Stimulated activated CD4-positive, alpha-beta T cell treated with anti-CD3 and anti-CD28 coated beads, Interleukin-4, amount 100 ng/mL, for 24 hours (primary cell): ENCODE measurements at regions not wholly inside any gene's neighbourhood (a gene's known extent, or its start where the extent isn't known, plus 50 kb on each side); places are given as distances from the start of the nearest gene placed in this dataset.

Experiments
- DNase-seq: peaks from one replicate; pipeline ENCODE4 v3.0.0-alpha.2; 2020

DNA sequence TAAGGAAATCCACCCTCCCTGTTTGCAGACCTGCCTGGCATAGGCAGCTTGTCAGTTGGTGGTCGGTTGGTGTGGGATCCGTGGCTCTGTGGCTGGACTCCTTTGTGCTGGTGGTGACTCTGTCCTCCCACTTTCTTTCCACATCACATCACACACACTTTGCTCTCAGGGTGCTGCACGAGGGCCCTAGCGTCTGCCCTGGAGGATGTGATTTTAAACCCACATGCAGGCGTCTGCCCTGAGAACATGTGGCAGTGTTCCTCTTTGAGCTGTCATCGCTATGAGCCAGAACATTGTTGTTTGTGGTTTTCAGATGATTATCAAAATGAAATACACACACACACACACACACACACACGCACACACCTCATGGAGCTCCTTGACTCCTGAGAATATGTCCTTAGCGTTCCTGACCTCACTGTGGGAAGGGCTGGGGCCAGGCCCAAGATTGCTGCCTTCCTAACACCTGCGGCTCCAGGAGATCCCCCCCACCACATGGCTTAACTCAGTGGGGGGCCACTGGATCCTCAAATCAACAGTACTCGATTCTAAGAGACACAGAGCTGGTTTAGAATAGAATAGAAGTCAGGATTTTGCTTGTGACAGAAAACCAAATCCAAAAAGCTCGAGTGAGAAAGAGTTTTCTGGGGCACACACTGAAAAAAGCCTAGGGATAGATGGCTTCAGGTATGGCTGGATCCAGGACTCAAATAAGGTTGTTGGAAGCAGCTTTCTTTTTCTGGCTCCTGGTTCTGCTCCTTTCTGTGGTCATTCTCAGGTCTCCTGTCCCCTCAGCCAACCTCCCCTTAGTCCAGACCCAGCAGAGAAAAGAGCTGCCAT lies 54.8 kb downstream of the RTP5 start:
- no peak for DNase-seq

DNA sequence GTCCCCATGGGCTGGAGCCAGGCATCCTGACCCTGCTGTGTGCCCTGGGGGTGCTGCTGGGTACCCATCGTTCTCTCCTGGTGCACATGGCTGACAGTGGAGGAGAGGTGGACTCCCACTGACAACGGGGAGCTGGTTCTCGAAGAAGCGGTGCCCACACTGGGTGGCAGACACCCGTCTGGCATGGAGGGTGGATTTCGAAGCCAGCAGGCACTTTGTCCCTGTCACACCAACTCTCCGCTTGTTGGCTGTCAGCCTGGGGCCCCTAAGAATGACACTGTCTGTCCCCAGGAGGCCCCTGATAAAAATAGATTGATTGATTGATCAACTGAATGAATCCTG lies 55.4 kb downstream of the RTP5 start:
- no peak for DNase-seq

- no peak for DNase-seq
Measured at GRCh38 chr2:241925277-241925676, 55.7 kb downstream of the RTP5 start.

DNA sequence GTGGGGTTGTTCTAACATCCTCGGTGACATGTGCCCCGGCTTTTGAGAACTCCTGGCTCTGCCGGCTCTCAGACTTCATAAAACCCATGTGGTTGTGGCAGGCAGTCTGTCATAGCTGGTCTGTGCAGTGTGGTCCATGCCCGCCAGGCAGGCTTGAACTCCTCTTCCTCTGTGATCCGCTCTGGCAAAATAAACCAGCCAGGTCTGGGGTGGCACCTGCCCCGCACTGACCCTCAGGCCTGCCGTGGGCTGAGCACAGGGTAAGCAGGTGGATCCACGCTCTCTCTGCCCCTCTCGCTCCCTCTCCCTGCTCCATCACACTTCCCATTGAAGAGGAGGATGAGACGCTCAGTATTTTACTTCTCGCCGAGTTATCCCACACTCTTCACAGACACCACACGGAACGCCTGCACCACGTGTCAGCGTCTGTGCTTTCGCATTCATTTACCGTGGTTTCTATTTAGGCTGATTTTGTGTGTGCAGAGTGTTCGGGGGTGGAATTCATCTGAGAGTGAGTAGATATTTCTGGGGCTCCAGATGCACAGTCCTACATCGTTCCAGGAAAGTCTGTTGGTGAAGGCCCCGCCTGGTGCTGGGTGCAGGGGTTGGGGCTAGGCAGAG lies 56.4 kb downstream of the RTP5 start:
- DNase-seq: no peak

DNA sequence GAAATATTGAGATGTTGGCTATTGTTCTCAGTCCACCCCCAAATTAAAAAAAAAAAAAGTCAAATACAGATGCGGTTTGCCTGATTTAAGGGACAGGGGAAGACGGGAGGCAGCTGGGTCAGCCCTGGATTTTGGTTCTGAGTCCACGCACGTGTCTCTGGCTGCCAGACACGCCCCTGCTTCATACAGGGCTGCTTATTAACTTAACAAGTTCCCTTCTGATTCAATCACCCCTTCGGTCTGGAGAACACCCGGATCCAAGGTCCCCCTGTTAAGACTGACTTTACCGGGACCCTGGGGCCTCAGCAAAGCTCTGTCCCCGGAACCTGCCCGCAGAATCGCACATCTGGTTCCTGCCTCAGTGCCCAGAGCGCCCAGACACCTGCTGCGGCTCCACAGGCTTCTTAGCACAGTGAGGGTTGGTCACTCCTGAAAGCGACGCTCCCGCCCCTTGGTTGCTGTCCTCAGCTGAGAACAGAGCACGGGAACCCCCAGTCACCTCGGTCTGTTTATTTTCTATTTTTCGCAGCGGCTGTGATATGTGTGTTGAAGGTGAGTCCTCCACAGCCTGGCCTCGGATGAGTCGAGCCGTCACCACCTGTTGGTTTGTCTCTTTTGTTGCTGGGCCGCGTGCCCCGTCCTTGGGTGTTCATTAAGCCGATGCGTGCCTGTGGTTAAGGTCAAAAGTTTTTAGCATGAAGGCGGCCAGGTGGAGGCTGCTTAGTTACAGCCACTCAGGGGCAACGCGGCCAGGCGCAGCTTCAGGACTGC lies 57.2 kb downstream of the RTP5 start:
- DNase-seq: no peak

- no peak for DNase-seq
Measured at GRCh38 chr2:241929551-241930490, 60.3 kb downstream of the RTP5 start.

DNA sequence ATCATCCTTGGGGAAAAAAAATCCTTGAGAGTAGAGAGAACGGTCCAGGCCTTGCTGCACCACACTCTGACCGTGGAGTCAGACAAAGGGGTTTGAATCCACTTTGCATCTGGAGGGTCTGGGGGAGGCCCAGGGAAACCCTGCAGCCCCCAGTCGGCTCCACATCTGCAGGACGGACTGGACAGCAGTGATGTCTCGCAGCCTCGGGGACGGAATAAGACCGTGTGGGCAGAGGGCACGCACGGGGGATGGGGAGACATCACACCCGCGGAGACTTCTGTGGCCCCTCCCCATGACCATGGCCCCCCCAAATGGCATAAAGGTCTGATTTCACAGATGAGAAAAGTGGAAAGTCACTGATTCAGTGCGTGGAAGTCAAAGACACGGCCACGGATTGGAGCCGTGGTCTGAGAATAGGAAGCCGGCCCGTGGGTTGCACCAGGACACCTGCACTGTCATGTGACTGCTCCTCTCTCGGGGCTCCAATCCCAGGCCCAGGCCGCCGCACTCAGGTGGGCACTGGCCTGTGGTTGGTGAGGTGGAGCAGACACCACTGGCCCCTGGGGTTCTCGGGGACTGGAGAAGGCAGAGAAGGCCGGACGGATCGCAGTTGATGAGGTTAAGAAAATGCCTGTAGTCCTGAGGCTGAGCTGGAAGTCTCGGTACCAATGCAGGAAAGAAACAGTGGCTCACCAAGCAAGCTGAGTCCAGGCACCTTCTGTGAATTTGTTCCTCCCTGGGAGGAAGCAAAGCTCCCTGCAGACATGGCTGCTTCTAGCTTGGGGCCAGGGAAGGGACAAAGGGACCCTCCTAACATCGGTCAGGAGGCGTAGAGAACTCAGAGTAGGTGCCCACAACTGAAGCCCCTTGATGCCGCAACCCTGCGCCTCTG lies 61.8 kb downstream of the RTP5 start:
- no peak for DNase-seq

GRCh38 chr2:241931976-241932898 lies 62.7 kb downstream of the RTP5 start:
- DNase-seq: no peak

DNA sequence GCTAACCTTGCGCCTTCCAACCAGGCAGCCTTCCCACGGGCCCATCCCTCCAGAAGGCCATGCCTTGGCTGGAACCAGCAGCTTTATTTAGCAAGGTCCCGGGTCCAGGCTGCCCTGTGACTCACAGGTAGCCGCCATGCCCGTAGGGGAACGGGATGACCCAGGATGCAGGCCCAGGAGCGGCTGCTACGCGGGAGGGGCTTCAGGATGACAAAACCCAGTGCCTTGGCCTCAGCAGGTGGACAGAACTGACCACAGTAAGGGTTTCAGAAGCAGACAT lies 63.3 kb downstream of the RTP5 start:
- DNase-seq: no peak

GRCh38 chr2:241933179-241933911 lies 63.8 kb downstream of the RTP5 start:
- no peak for DNase-seq

DNA sequence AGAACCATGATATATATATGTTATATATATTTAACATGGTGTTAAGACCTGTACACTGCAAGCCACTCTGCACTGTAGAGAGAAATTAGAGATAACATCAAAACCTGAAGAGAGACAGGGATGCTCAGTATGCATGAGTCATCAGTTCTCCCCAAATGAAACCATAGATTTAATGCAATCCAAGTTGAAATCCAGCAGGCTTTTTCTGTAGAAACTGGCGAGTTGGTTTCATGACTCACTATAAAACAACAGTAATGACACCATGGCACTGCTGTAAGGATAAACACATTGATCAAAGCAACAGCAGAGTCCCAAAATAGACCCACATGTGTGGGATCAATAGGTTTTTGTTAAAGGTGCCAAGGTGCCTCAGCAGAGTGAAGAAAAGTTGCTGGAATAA lies 65.8 kb downstream of the RTP5 start:
- no peak for DNase-seq

DNA sequence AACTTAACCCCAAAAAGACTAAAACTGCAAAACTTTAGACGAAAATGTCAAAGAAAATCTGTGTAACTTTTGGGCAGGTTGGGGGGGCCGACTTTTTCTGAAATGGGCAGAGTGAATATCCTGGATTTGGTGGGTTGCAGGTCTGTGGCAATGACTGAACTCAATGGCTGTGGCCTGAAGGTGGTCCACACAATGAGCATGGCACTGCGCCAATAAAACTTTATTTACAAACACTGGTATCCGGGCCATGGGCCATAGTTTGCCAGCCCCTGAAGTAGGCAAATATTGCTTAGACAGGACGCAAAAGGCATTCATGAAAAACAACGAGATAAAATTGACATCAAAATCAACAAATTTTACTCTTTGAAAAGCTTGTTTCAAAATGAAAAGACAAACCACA lies 66.2 kb downstream of the RTP5 start:
- no peak for DNase-seq

DNA sequence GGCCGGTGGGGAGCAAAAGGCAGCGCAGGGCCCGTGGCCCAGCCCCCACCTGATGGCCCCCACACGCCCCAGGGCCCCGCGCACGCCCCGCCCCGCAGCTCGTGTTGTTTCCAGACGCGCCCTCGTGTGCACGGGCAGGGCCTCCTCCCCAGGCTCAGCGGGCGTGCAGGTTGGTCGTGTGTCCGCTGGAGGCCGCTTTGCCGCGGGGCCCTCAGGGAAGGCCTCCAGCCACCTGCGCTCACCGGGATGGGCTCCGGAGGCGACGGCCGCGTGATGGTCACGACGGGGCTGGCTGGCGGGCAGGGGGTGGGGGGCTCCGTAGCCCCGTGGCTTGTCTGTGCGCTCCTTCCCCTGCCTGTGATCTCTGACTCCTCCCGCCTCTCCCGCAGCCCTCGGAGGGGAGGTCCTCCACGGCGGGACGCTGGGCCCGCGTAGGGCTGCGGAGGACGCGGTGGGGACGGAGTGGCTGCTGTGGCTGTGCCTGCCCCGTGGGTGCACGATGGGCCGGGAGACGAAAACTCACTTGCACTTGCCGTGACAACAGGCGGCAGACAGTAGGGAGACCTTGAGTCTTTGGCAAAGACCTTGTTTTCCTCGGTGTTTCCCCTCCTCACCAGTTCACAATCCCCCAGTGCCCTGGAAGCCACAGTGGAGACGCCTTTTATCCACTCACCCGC lies 67.1 kb downstream of the RTP5 start:
- DNase-seq: no peak

- DNase-seq: no peak
Measured at GRCh38 chr2:241937297-241937696, 67.8 kb downstream of the RTP5 start.

- no peak for DNase-seq
Measured at GRCh38 chr2:241939541-241939940, 70.0 kb downstream of the RTP5 start.

- DNase-seq: no peak
Measured at GRCh38 chr2:241940329-241940728, 70.8 kb downstream of the RTP5 start.

GRCh38 chr2:241941691-241942301 lies 72.3 kb downstream of the RTP5 start:
- DNase-seq: no peak

GRCh38 chr2:241942416-241943208 lies 73.1 kb downstream of the RTP5 start:
- no peak for DNase-seq
